ENCODE measurements at regions not wholly inside any gene's neighbourhood (a gene's known extent, or its start where the extent isn't known, plus 50 kb on each side); places are given as distances from the start of the nearest gene placed in this dataset.

GRCh38 chr1:119565131-119565772 is 58.2 kb downstream of the HSD3B1 start:
- DNase-seq (ENCODE audit: low read depth), result peak; percentile 69
- H3K4me3 ChIP-seq (ENCODE audit: low read depth, low read length), result no peak overlapping the region
- no peak for TF ChIP-seq CTCF (IDR thresholded peaks at IDR 0.05; ENCODE audit: insufficient read depth, low read depth, low read length, missing control alignments)

- no peak overlapping the region for H3K4me3 ChIP-seq (ENCODE audit: low read depth, low read length)
- no peak for TF ChIP-seq CTCF (IDR thresholded peaks at IDR 0.05; ENCODE audit: insufficient read depth, low read depth, low read length, missing control alignments)
- no peak for DNase-seq (ENCODE audit: low read depth)
These were observed 62.1 kb downstream of the HSD3B1 start for GRCh38 chr1:119569095-119569494.
